H1 (cell line): ENCODE measurements at regions not wholly inside any gene's neighbourhood (a gene's known extent, or its start where the extent isn't known, plus 50 kb on each side); places are given as distances from the start of the nearest gene placed in this dataset.

Source experiments
- RAD21 ChIP-seq, 2 experiments: IDR thresholded peaks in 1 of 2; conservative IDR thresholded peaks in 1 of 2; 2 replicates each; pipeline ENCODE4 v1.6.1; 2011; ENCODE audit warnings: low read depth in 2 of 2, low read length in 2 of 2, improper control_type of control experiment in 1 of 2, inconsistent platforms in 1 of 2, mild to moderate bottlenecking in 1 of 2, moderate library complexity in 1 of 2

DNA sequence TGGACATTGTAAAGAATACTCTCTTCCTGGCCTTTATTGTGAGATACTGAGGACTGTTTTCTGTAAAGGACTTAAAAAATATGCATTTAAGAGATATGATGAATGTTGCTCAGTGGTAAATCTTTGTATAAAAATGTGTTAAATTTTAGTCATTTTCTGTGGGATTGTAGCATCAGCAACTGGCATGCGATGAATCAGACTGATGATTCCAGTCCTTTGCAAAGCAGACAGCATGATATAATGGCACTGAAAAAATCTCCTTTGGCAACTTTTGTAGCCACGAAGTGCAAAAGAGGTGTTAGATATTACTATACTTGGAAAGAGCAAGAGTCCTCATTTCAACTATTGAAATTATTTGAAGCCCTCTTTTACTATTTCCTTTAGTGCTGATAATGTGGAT, 678.7 kb downstream of the PLCL1 start (continued):
- no peak for TF ChIP-seq RAD21 (IDR thresholded peaks at IDR 0.05 in 1 of 2, conservative IDR thresholded peaks at IDR 0.05 in 1 of 2; ENCODE audit: low read depth in 2 of 2, low read length in 2 of 2)
- TF ChIP-seq, all 59 proteins: peak for 0
